Heart left ventricle (tissue), 16 donors: ENCODE measurements at regions not wholly inside any gene's neighbourhood (a gene's known extent, or its start where the extent isn't known, plus 50 kb on each side); places are given as distances from the start of the nearest gene placed in this dataset.

Source experiments
- ATAC-seq, 4 donors: fragments of 200-7000 bp; cut with Tn5 transposase; one replicate each; pipeline ENCODE4 v1.9.1; 2020 to 2022; ENCODE audit warnings: moderate library complexity in 4 of 4, mild to moderate bottlenecking in 3 of 4, moderate number of reproducible peaks in 1 of 4
- DNase-seq, 5 donors: peaks; one replicate each; pipeline ENCODE4 v3.0.0-alpha.2; 2020
- H3K27ac ChIP-seq, 12 donors: fragments of 200-600 bp; sonication (generic) in 4 of 12; one replicate each; pipeline versions ENCODE4 v1.5.0 to v1.8.0; 2016 to 2022; ENCODE audit warnings: mild to moderate bottlenecking in 2 of 12
- H3K27me3 ChIP-seq, 9 donors: fragments of 200-600 bp; sonication (generic) in 2 of 9; one replicate each; pipeline versions ENCODE4 v1.5.1 to v1.8.0; 2016 to 2022; ENCODE audit warnings: mild to moderate bottlenecking in 3 of 9
- H3K36me3 ChIP-seq, 9 donors: fragments of 200-600 bp; sonication (generic) in 2 of 9; one replicate each; pipeline versions ENCODE4 v1.5.0 to v1.8.0; 2018 to 2022; ENCODE audit warnings: mild to moderate bottlenecking in 2 of 9
- H3K4me1 ChIP-seq, 12 donors: fragments of 200-600 bp; sonication (generic) in 4 of 12; one replicate each; pipeline versions ENCODE4 v1.5.0 to v1.8.0; 2016 to 2022; ENCODE audit warnings: mild to moderate bottlenecking in 3 of 12
- H3K4me3 ChIP-seq, 12 donors: fragments of 200-600 bp; sonication (generic) in 4 of 12; one replicate each; pipeline versions ENCODE4 v1.5.0 to v1.8.0; 2017 to 2022; ENCODE audit warnings: mild to moderate bottlenecking in 9 of 12, moderate library complexity in 4 of 12
- H3K9me3 ChIP-seq, 12 donors: fragments of 200-600 bp; sonication (generic) in 4 of 12; one replicate each; pipeline versions ENCODE4 v1.5.0 to v1.8.0; 2016 to 2022; ENCODE audit warnings: mild to moderate bottlenecking in 1 of 12
- CTCF ChIP-seq, 12 donors: fragments of 200-600 bp; sonication (generic) in 4 of 12; IDR thresholded peaks; one replicate each; pipeline versions ENCODE4 v1.5.0 to v1.8.0; 2018 to 2022; ENCODE audit warnings: antibody characterized with exemption in 12 of 12, mild to moderate bottlenecking in 5 of 12
- POLR2A ChIP-seq, 2 donors: fragments of 450-650 bp; IDR thresholded peaks; one replicate each; pipeline ENCODE4 v1.6.1; 2017; ENCODE audit warnings: antibody characterized with exemption in 2 of 2, mild to moderate bottlenecking in 2 of 2, moderate library complexity in 2 of 2
- WGBS, 4 donors: extraction: QIAGEN DNeasy Blood & Tissue Kit in 2 of 4; methylation state at CpG; one replicate each; pipeline versions ENCODE4 v1.1.5 to v1.1.7; 2013 to 2018; 5-methylcytosine and 5-hydroxymethylcytosine counted together
- intact Hi-C, 10 donors: fragments of 100-400 bp; cut with DNase I; formaldehyde crosslinking; loops; one replicate each; pipeline versions ENCODE4 v1.11.1 to v1.14.2; 2022
- donor health status: ischemic (EF 13 %, LVEDD 7.1; RV severe dilation, severe dysfunction).
- donor health status: healthy with polysubstance abuse.
- donor health status: DM: no; HTN: yes; CAD: no.
- donor health status: DM: no; HTN: no; CAD: no.
- donor health status: ischemic (EF 25% LVEDD 6.9; RV normal size, moderate dysfunction).
- donor health status: ischemic (EF 25% LVEDD 5.7; RV mildly dilated, moderate dysfunction).
- donor health status: healthy.
- donor health status: DM: yes; HTN: yes; CAD: no.
- donor health status: ischemic (EF 35%, LVEDD 5.7; RV mildly dilated, moderate dysfunction).
- donor health status: nonischemic (EF 11% LVEDD 7.7; RV severe dilation, severe dysfunction).
- donor health status: DM: yes; HTN: yes; CAD: no.
- donor health status: PGD.
- donor health status: ischemic (EF 29% LVEDD 5.4; RV normal size, mild dysfunction).
- donor health status: nonischemic (EF 23%, LVEDD 6.1; RV moderate dilation, normal function).

GRCh38 chr16:25317732-25318316 is 60.2 kb upstream of the ZKSCAN2 start:
- H3K27me3 ChIP-seq = peaks cover 0 to 2% (median 0%) of the 10 kb centered on the region in 9 donors
- TF ChIP-seq POLR2A (IDR thresholded peaks at IDR 0.05) = no peak
- TF ChIP-seq CTCF (IDR thresholded peaks at IDR 0.05) = no peak
- no peak overlapping the region for H3K27ac ChIP-seq
- WGBS, 4 donors = 59 to 63% (median 61%) methylated on average over 3 of the region's 3 CpGs
- no peaks in the 10 kb centered on the region for H3K36me3 ChIP-seq
- no peaks in the 10 kb centered on the region for H3K4me1 ChIP-seq
- DNase-seq = no peak
- peaks cover 0 to 35% (median 16%) of the 10 kb centered on the region in 12 donors for H3K9me3 ChIP-seq
- intact Hi-C loops = no loop called here
- H3K4me3 ChIP-seq = no peak overlapping the region
- ATAC-seq = no peak

GRCh38 chr16:25311950-25312349 is 54.3 kb upstream of the ZKSCAN2 start:
- Histone ChIP-seq H3K27me3 (no peaks in the 10 kb centered on the region), H3K27ac (no peak overlapping the region), H3K9me3 (peaks cover 0 to 41% (median 26%) of the 10 kb centered on the region in 12 donors), H3K36me3 (no peaks in the 10 kb centered on the region), H3K4me3 (no peak overlapping the region), H3K4me1 (no peaks in the 10 kb centered on the region)
- no peak for TF ChIP-seq POLR2A (IDR thresholded peaks at IDR 0.05)
- TF ChIP-seq CTCF (IDR thresholded peaks at IDR 0.05) = no peak
- ATAC-seq = no peak
- intact Hi-C loops = no loop called here
- DNase-seq = no peak

- ATAC-seq (no peak), DNase-seq (no peak)
- intact Hi-C loops = no loop called here
- Histone ChIP-seq H3K27ac (no peak overlapping the region), H3K36me3 (no peaks in the 10 kb centered on the region), H3K9me3 (peaks cover 0 to 41% (median 26%) of the 10 kb centered on the region in 12 donors), H3K4me1 (no peaks in the 10 kb centered on the region), H3K27me3 (no peaks in the 10 kb centered on the region), H3K4me3 (no peak overlapping the region)
- no peak for TF ChIP-seq POLR2A (IDR thresholded peaks at IDR 0.05)
- TF ChIP-seq CTCF (IDR thresholded peaks at IDR 0.05) = no peak
- 77 to 87% (median 81%) methylated on average over 2 of the region's 2 CpGs for WGBS, 4 donors
Measured at GRCh38 chr16:25311039-25311438, 53.4 kb upstream of the ZKSCAN2 start.
